ENCODE measurements at regions not wholly inside any gene's neighbourhood (a gene's known extent, or its start where the extent isn't known, plus 50 kb on each side); places are given as distances from the start of the nearest gene placed in this dataset.
"Not testable (repeated sequence)": the region's sequence is repeated elsewhere in the genome, so short reads cannot be mapped to it uniquely, and the experiment has no call there.

- no peak for TF ChIP-seq CTCF (IDR thresholded peaks at IDR 0.05)
- Mint-ChIP-seq H3K4me1 (ENCODE audit: unreplicated experiment) (no peaks in the 10 kb centered on the region), H3K27me3 (ENCODE audit: unreplicated experiment) (peaks cover under 1% of the 10 kb centered on the region), H3K4me3 (ENCODE audit: unreplicated experiment) (no peak overlapping the region), H3K9me3 (ENCODE audit: unreplicated experiment) (peaks cover 1% of the 10 kb centered on the region), H3K27ac (ENCODE audit: unreplicated experiment) (no peak overlapping the region), H3K36me3 (ENCODE audit: unreplicated experiment) (no peaks in the 10 kb centered on the region)
- DNase-seq (ENCODE audit: extremely low spot score, unreplicated experiment) = no peak
These were observed 207.7 kb downstream of the RAP2B start for GRCh38 chr3:153369561-153370374.

GRCh38 chr3:153370680-153371079 lies 208.7 kb downstream of the RAP2B start:
- no peak for TF ChIP-seq CTCF (IDR thresholded peaks at IDR 0.05)
- no peaks in the 10 kb centered on the region for H3K36me3 Mint-ChIP-seq (ENCODE audit: unreplicated experiment)
- no peaks in the 10 kb centered on the region for H3K9me3 Mint-ChIP-seq (ENCODE audit: unreplicated experiment)
- H3K4me3 Mint-ChIP-seq (ENCODE audit: unreplicated experiment) = no peak overlapping the region
- H3K27me3 Mint-ChIP-seq (ENCODE audit: unreplicated experiment) = peaks cover 3% of the 10 kb centered on the region
- no peaks in the 10 kb centered on the region for H3K4me1 Mint-ChIP-seq (ENCODE audit: unreplicated experiment)
- no peak overlapping the region for H3K27ac Mint-ChIP-seq (ENCODE audit: unreplicated experiment)
- DNase-seq (ENCODE audit: extremely low spot score, unreplicated experiment) = no peak

- Mint-ChIP-seq H3K4me1 (ENCODE audit: unreplicated experiment) (no peaks in the 10 kb centered on the region), H3K4me3 (ENCODE audit: unreplicated experiment) (no peak overlapping the region), H3K9me3 (ENCODE audit: unreplicated experiment) (no peaks in the 10 kb centered on the region), H3K36me3 (ENCODE audit: unreplicated experiment) (no peaks in the 10 kb centered on the region), H3K27ac (ENCODE audit: unreplicated experiment) (no peak overlapping the region), H3K27me3 (ENCODE audit: unreplicated experiment) (peaks cover 13% of the 10 kb centered on the region)
- TF ChIP-seq CTCF (IDR thresholded peaks at IDR 0.05) = no peak
- DNase-seq (ENCODE audit: extremely low spot score, unreplicated experiment) = no peak
These were observed 210.3 kb downstream of the RAP2B start for GRCh38 chr3:153372326-153372725.

- Mint-ChIP-seq H3K27me3 (ENCODE audit: unreplicated experiment) (peaks cover 14% of the 10 kb centered on the region), H3K36me3 (ENCODE audit: unreplicated experiment) (no peaks in the 10 kb centered on the region)
These were observed 211.6 kb downstream of the RAP2B start for GRCh38 chr3:153373606-153374005.

GRCh38 chr3:153378366-153378765 lies 216.3 kb downstream of the RAP2B start:
- DNase-seq (ENCODE audit: extremely low spot score, unreplicated experiment); H3K4me1 Mint-ChIP-seq (ENCODE audit: unreplicated experiment); H3K27ac Mint-ChIP-seq (ENCODE audit: unreplicated experiment); H3K36me3 Mint-ChIP-seq (ENCODE audit: unreplicated experiment); H3K4me3 Mint-ChIP-seq (ENCODE audit: unreplicated experiment); H3K9me3 Mint-ChIP-seq (ENCODE audit: unreplicated experiment): not testable (repeated sequence)
- H3K27me3 Mint-ChIP-seq (ENCODE audit: unreplicated experiment) = peaks cover 19% of the 10 kb centered on the region

More at GRCh38 chr3:153373606-153374005, 211.6 kb downstream of the RAP2B start:
- no peak for DNase-seq (ENCODE audit: extremely low spot score, unreplicated experiment)
- Mint-ChIP-seq H3K4me3 (ENCODE audit: unreplicated experiment) (no peak overlapping the region), H3K9me3 (ENCODE audit: unreplicated experiment) (no peaks in the 10 kb centered on the region), H3K4me1 (ENCODE audit: unreplicated experiment) (no peaks in the 10 kb centered on the region), H3K27ac (ENCODE audit: unreplicated experiment) (no peak overlapping the region)
- TF ChIP-seq CTCF (IDR thresholded peaks at IDR 0.05) = no peak
